CD14-positive monocyte (primary cell): ENCODE measurements at regions not wholly inside any gene's neighbourhood (a gene's known extent, or its start where the extent isn't known, plus 50 kb on each side); places are given as distances from the start of the nearest gene placed in this dataset.

Experiments used
- DNase-seq, 3 donors: peaks; one replicate each; pipeline ENCODE4 v3.0.0-alpha.2; 2011 to 2022
- H2AFZ ChIP-seq: 2 replicates; pipeline ENCODE4 v1.6.0; 2012; ENCODE audit warnings: mild to moderate bottlenecking, low read depth, low read length, inconsistent platforms; ENCODE audit not compliant: insufficient read depth, poor library complexity, severe bottlenecking
- H3K27ac ChIP-seq, 2 donors: 1 replicate in 1 of 2; 2 replicates in 1 of 2; pipeline ENCODE4 v1.5.1; 2012 to 2013; ENCODE audit warnings: low read length in 2 of 2, control low read depth in 1 of 2, inconsistent platforms in 1 of 2, low read depth in 1 of 2, mild to moderate bottlenecking in 1 of 2
- H3K27me3 ChIP-seq, 2 donors: one replicate each; pipeline versions ENCODE4 v1.6.0 to v1.6.1; 2011 to 2013; ENCODE audit warnings: low read length in 2 of 2; ENCODE audit not compliant: control insufficient read depth in 2 of 2, insufficient read depth in 2 of 2
- H3K36me3 ChIP-seq, 2 donors: replicated peaks in 1 of 2; 1 replicate in 1 of 2; 2 replicates in 1 of 2; pipeline versions ENCODE4 v1.5.1 to v1.6.1; 2012 to 2013; ENCODE audit warnings: low read length in 2 of 2, control low read depth in 1 of 2, inconsistent platforms in 1 of 2, mild to moderate bottlenecking in 1 of 2; ENCODE audit not compliant: insufficient read depth in 2 of 2, control insufficient read depth in 1 of 2
- H3K4me1 ChIP-seq, 2 donors: 1 replicate in 1 of 2; 2 replicates in 1 of 2; pipeline versions ENCODE4 v1.5.1 to v1.6.1; 2012 to 2013; ENCODE audit warnings: low read length in 2 of 2, control low read depth in 1 of 2, inconsistent platforms in 1 of 2, mild to moderate bottlenecking in 1 of 2, moderate library complexity in 1 of 2; ENCODE audit not compliant: insufficient read depth in 2 of 2, control insufficient read depth in 1 of 2
- H3K4me2 ChIP-seq: replicated peaks from 2 replicates; pipeline ENCODE3; 2012; ENCODE audit warnings: low read length, moderate library complexity, mild to moderate bottlenecking; ENCODE audit not compliant: poor library complexity, severe bottlenecking; ENCODE audit errors: extremely low read depth
- H3K4me3 ChIP-seq, 3 experiments: fragments of 200-600 bp in 1 of 3; sonication (generic) in 1 of 3; replicated peaks in 1 of 3; 1 replicate in 2 of 3; 2 replicates in 1 of 3; pipeline ENCODE4 v1.5.1; 2011 to 2013; ENCODE audit warnings: low read length in 3 of 3, mild to moderate bottlenecking in 3 of 3, control low read depth in 2 of 3, low read depth in 2 of 3, inconsistent platforms in 1 of 3, moderate library complexity in 1 of 3
- H3K79me2 ChIP-seq: 2 replicates; pipeline ENCODE4 v1.6.0; 2012; ENCODE audit warnings: mild to moderate bottlenecking, control low read depth, inconsistent platforms, low read length, moderate library complexity; ENCODE audit not compliant: insufficient read depth
- H3K9ac ChIP-seq: 2 replicates; pipeline ENCODE4 v1.6.0; 2017; ENCODE audit warnings: low read length, mild to moderate bottlenecking; ENCODE audit not compliant: insufficient read depth, poor library complexity, severe bottlenecking
- H3K9me3 ChIP-seq, 2 donors: replicated peaks in 1 of 2; 1 replicate in 1 of 2; 2 replicates in 1 of 2; pipeline versions ENCODE4 v1.5.1 to v1.6.1; 2012 to 2013; ENCODE audit warnings: low read length in 2 of 2, control low read depth in 1 of 2; ENCODE audit not compliant: control insufficient read depth in 1 of 2, insufficient read depth in 1 of 2
- H4K20me1 ChIP-seq: 2 replicates; pipeline ENCODE4 v1.6.0; 2012; ENCODE audit warnings: mild to moderate bottlenecking, low read length, control low read depth, moderate library complexity; ENCODE audit not compliant: insufficient read depth
- H3K27ac Mint-ChIP-seq, 7 donors: one replicate each; pipeline ENCODE4 v1.8.0; 2020; ENCODE audit warnings: mild to moderate bottlenecking in 7 of 7, mixed read lengths in 7 of 7, moderate library complexity in 6 of 7, inconsistent platforms in 2 of 7
- H3K27me3 Mint-ChIP-seq, 3 donors: one replicate each; pipeline ENCODE4 v1.8.0; 2021 to 2022; ENCODE audit warnings: low read depth in 3 of 3, mild to moderate bottlenecking in 3 of 3, mixed read lengths in 3 of 3, moderate library complexity in 3 of 3, inconsistent platforms in 1 of 3
- H3K36me3 Mint-ChIP-seq, 2 donors: one replicate each; pipeline ENCODE4 v1.8.0; 2020; ENCODE audit warnings: mixed read lengths in 2 of 2, inconsistent platforms in 1 of 2, mild to moderate bottlenecking in 1 of 2
- H3K4me1 Mint-ChIP-seq: one replicate; pipeline ENCODE4 v1.8.0; 2020; ENCODE audit warnings: mild to moderate bottlenecking, mixed read lengths
- H3K4me3 Mint-ChIP-seq, 2 donors: one replicate each; pipeline ENCODE4 v1.8.0; 2020; ENCODE audit warnings: mild to moderate bottlenecking in 2 of 2, mixed read lengths in 2 of 2, moderate library complexity in 1 of 2
- H3K9me3 Mint-ChIP-seq, 7 donors: one replicate each; pipeline ENCODE4 v1.8.0; 2020 to 2022; ENCODE audit warnings: mixed read lengths in 7 of 7, mild to moderate bottlenecking in 6 of 7, moderate library complexity in 6 of 7, inconsistent platforms in 2 of 7
- WGBS: methylation state at CpG from one replicate; pipeline ENCODE4 v1.1.5; 2013; ENCODE audit warnings: missing lambda C conversion rate; ENCODE audit not compliant: insufficient coverage; 5-methylcytosine and 5-hydroxymethylcytosine counted together
- intact Hi-C, 2 donors: fragments of 100-400 bp; cut with micrococcal nuclease; formaldehyde crosslinking; loops; one replicate each; pipeline versions ENCODE4 v1.15.0 to v1.15.1; 2023
- TF ChIP-seq, protein P1 (sequence below): fragments of 200-600 bp; IDR thresholded peaks from one replicate; pipeline ENCODE4 v1.8.0; 2022; ENCODE audit warnings: antibody characterized with exemption, mild to moderate bottlenecking

DNA sequence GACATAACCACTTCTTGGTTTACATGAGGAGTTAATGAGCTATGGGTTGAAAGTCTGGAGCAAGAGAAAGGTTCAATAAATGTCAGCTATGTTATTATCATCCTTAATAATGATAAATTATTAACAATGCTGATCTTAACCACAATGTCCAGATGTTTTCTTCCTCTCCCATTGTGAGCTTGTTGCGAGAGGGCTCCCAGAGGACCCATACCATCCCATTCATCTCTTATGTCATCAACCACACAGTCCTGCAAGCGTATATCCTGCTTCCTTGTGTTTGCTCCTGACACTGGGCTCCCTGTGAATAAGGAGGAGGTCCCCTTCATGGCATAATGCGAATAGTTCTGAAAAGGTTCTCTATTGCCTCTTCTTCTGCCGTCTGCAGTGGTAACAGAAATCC, 266.8 kb downstream of the TLE3 start:
- TF ChIP-seq, protein P1, sequence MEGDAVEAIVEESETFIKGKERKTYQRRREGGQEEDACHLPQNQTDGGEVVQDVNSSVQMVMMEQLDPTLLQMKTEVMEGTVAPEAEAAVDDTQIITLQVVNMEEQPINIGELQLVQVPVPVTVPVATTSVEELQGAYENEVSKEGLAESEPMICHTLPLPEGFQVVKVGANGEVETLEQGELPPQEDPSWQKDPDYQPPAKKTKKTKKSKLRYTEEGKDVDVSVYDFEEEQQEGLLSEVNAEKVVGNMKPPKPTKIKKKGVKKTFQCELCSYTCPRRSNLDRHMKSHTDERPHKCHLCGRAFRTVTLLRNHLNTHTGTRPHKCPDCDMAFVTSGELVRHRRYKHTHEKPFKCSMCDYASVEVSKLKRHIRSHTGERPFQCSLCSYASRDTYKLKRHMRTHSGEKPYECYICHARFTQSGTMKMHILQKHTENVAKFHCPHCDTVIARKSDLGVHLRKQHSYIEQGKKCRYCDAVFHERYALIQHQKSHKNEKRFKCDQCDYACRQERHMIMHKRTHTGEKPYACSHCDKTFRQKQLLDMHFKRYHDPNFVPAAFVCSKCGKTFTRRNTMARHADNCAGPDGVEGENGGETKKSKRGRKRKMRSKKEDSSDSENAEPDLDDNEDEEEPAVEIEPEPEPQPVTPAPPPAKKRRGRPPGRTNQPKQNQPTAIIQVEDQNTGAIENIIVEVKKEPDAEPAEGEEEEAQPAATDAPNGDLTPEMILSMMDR, result no peak
- Mint-ChIP-seq H3K36me3 (no peaks in the 10 kb centered on the region), H3K27ac (no peak overlapping the region), H3K4me1 (peaks cover 4% of the 10 kb centered on the region), H3K4me3 (no peak overlapping the region), H3K27me3 (peaks cover 5 to 8% (median 7%) of the 10 kb centered on the region in 3 donors), H3K9me3 (no peaks in the 10 kb centered on the region)
- H3K9me3 ChIP-seq, result no peaks in the 10 kb centered on the region
- H2AFZ ChIP-seq, result no peak overlapping the region
- H3K4me3 ChIP-seq, result no peak overlapping the region
- no peaks in the 10 kb centered on the region for H4K20me1 ChIP-seq
- H3K27ac ChIP-seq, result no peak overlapping the region
- no peaks in the 10 kb centered on the region for H3K36me3 ChIP-seq
- intact Hi-C loops, result no loop called here
- no peak for DNase-seq
- H3K9ac ChIP-seq, result no peak overlapping the region
- H3K27me3 ChIP-seq, result no peaks in the 10 kb centered on the region
- 90% methylated on average over 3 of the region's 4 CpGs for WGBS
- H3K4me2 ChIP-seq, result no peak overlapping the region
- H3K79me2 ChIP-seq, result no peaks in the 10 kb centered on the region
- H3K4me1 ChIP-seq, result no peaks in the 10 kb centered on the region

DNA sequence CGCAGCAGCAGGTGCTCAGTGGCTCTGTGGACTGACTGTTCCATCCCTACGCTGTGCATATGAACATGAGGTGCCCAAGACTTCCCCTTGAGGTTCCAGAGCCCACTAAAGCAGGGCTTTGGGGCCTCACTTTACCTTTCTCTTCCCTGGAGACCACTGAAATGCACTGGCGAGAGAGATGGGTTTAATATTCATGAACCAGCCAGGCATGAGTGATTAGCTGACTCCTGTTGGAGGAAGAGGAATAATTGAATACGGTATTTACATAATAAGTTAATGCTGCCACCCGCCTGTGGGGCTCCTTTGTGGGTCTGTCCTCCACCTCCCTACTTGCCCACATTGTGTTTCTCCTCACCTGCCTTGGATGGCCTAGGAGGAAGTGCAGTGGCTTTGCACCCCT, 263.4 kb downstream of the TLE3 start:
- Mint-ChIP-seq H3K4me1 (peaks cover 7% of the 10 kb centered on the region), H3K4me3 (no peak overlapping the region), H3K9me3 (no peaks in the 10 kb centered on the region), H3K36me3 (no peaks in the 10 kb centered on the region), H3K27me3 (peaks cover 7 to 10% (median 9%) of the 10 kb centered on the region in 3 donors), H3K27ac (no peak overlapping the region)
- Histone ChIP-seq H3K4me3 (no peak overlapping the region), H3K79me2 (no peaks in the 10 kb centered on the region), H3K4me1 (no peaks in the 10 kb centered on the region), H3K4me2 (no peak overlapping the region), H3K36me3 (no peaks in the 10 kb centered on the region), H2AFZ (no peak overlapping the region), H4K20me1 (no peaks in the 10 kb centered on the region), H3K27ac (no peak overlapping the region), H3K27me3 (no peaks in the 10 kb centered on the region), H3K9me3 (no peaks in the 10 kb centered on the region), H3K9ac (no peak overlapping the region)
- intact Hi-C loops, result no loop called here
- TF ChIP-seq, protein P1, result no peak
- 95% methylated on average over 2 of the region's 5 CpGs for WGBS
- DNase-seq, result no peak
